Esophagus muscularis mucosa (tissue), 4 donors: ENCODE measurements at regions not wholly inside any gene's neighbourhood (a gene's known extent, or its start where the extent isn't known, plus 50 kb on each side); places are given as distances from the start of the nearest gene placed in this dataset.
"Not testable (repeated sequence)": the region's sequence is repeated elsewhere in the genome, so short reads cannot be mapped to it uniquely, and the experiment has no call there.

ENCODE experiments used
- CTCF ChIP-seq, 3 experiments: fragments of 200-600 bp in 2 of 3; fragments of 450-650 bp in 1 of 3; sonication (generic) in 2 of 3; IDR thresholded peaks; one replicate each; pipeline ENCODE4 v1.5.1; 2017 to 2019; ENCODE audit warnings: antibody characterized with exemption in 3 of 3, mild to moderate bottlenecking in 2 of 3, moderate library complexity in 1 of 3
- EP300 ChIP-seq: sonication (generic); formaldehyde crosslinking; IDR thresholded peaks from one replicate; pipeline ENCODE4 v1.6.1; 2017; ENCODE audit warnings: antibody characterized with exemption
- POLR2A ChIP-seq: fragments of 450-650 bp; IDR thresholded peaks from one replicate; pipeline ENCODE4 v1.6.1; 2017; ENCODE audit warnings: antibody characterized with exemption, moderate library complexity, mild to moderate bottlenecking, low read depth
- POLR2AphosphoS5 ChIP-seq, 2 donors: sonication (generic); formaldehyde crosslinking; IDR thresholded peaks; one replicate each; pipeline ENCODE4 v1.6.1; 2017; ENCODE audit warnings: antibody characterized with exemption in 2 of 2

DNA sequence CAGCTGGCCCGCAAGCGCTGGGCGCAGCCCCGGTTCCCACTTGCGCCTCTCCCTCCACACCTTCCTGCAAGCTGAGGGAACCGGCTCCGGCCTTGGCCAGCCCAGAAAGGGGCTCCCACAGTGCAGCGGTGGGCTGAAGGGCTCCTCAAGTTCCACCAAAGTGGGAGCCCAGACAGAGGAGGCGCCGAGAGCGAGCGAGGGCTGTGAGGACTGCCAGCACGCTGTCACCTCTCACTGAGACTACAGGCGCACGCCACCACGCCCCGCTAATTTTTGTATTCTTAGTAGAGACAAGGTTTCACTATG is 103.3 kb upstream of the KMT2C start:
- TF ChIP-seq POLR2A; CTCF (IDR thresholded peaks at IDR 0.05); POLR2AphosphoS5 (IDR thresholded peaks at IDR 0.05); EP300: not testable (repeated sequence)
